GM23338 (cell line): ENCODE measurements at regions not wholly inside any gene's neighbourhood (a gene's known extent, or its start where the extent isn't known, plus 50 kb on each side); places are given as distances from the start of the nearest gene placed in this dataset.

Experiments
- CREB1 ChIP-seq: fragments of 250-450 bp; sonication (Bioruptor Pico); IDR thresholded peaks from 2 replicates; pipeline ENCODE4 v1.5.0; 2020; ENCODE audit warnings: low read depth, mild to moderate bottlenecking, moderate library complexity
- CTCF ChIP-seq, 2 experiments: fragments of 200-600 bp in 1 of 2; sonication (generic) in 1 of 2; conservative IDR thresholded peaks; 2 replicates each; pipeline versions ENCODE4 v1.5.1 to v1.6.1; 2016 to 2017; ENCODE audit warnings: antibody characterized with exemption in 2 of 2, low read depth in 2 of 2, mild to moderate bottlenecking in 2 of 2, moderate library complexity in 1 of 2
- ETS1 ChIP-seq: IDR thresholded peaks from 2 replicates; pipeline ENCODE4 v1.6.1; 2016; ENCODE audit warnings: antibody characterized with exemption
- EZH2 ChIP-seq: fragments of 200-600 bp; sonication (generic); IDR thresholded peaks from one replicate; pipeline ENCODE4 v1.8.0; 2017; ENCODE audit warnings: antibody characterized with exemption, mild to moderate bottlenecking, low read depth; ENCODE audit not compliant: unreplicated experiment
- EZH2phosphoT487 ChIP-seq: fragments of 200-600 bp; sonication (generic); IDR thresholded peaks from one replicate; pipeline ENCODE4 v1.8.1; 2018; ENCODE audit warnings: antibody characterized with exemption; ENCODE audit not compliant: unreplicated experiment
- JUNB ChIP-seq: IDR thresholded peaks from one replicate; pipeline ENCODE4 v1.6.1; 2016; ENCODE audit warnings: antibody characterized with exemption; ENCODE audit not compliant: unreplicated experiment
- NANOG ChIP-seq: IDR thresholded peaks from 2 replicates; pipeline ENCODE4 v1.6.1; 2016; ENCODE audit warnings: antibody characterized with exemption, borderline replicate concordance
- POLR2AphosphoS5 ChIP-seq: IDR thresholded peaks from 2 replicates; pipeline ENCODE4 v1.6.1; 2016; ENCODE audit warnings: antibody characterized with exemption, low read depth
- STAT1 ChIP-seq: IDR thresholded peaks from one replicate; pipeline ENCODE4 v1.6.1; 2016; ENCODE audit warnings: antibody characterized with exemption; ENCODE audit not compliant: unreplicated experiment
- ZNF114 ChIP-seq: fragments of 250-450 bp; sonication (Bioruptor Pico); IDR thresholded peaks from 2 replicates; pipeline ENCODE4 v1.5.0; 2020; ENCODE audit warnings: mild to moderate bottlenecking, moderate library complexity
- ZNF331 ChIP-seq: fragments of 250-450 bp; sonication (Bioruptor Pico); IDR thresholded peaks from 2 replicates; pipeline ENCODE4 v1.5.0; 2020; ENCODE audit warnings: low read depth, mild to moderate bottlenecking, moderate library complexity
- TF ChIP-seq, protein P1 (sequence below): IDR thresholded peaks from one replicate; pipeline ENCODE4 v1.6.1; 2018; ENCODE audit warnings: antibody characterized with exemption; ENCODE audit not compliant: unreplicated experiment

GRCh38 chr21:19256934-19257660, 853.5 kb upstream of the TMPRSS15 start:
- no peak for TF ChIP-seq CTCF (conservative IDR thresholded peaks at IDR 0.05; ENCODE audit: low read depth in 2 of 2)
- TF ChIP-seq, protein P1, sequence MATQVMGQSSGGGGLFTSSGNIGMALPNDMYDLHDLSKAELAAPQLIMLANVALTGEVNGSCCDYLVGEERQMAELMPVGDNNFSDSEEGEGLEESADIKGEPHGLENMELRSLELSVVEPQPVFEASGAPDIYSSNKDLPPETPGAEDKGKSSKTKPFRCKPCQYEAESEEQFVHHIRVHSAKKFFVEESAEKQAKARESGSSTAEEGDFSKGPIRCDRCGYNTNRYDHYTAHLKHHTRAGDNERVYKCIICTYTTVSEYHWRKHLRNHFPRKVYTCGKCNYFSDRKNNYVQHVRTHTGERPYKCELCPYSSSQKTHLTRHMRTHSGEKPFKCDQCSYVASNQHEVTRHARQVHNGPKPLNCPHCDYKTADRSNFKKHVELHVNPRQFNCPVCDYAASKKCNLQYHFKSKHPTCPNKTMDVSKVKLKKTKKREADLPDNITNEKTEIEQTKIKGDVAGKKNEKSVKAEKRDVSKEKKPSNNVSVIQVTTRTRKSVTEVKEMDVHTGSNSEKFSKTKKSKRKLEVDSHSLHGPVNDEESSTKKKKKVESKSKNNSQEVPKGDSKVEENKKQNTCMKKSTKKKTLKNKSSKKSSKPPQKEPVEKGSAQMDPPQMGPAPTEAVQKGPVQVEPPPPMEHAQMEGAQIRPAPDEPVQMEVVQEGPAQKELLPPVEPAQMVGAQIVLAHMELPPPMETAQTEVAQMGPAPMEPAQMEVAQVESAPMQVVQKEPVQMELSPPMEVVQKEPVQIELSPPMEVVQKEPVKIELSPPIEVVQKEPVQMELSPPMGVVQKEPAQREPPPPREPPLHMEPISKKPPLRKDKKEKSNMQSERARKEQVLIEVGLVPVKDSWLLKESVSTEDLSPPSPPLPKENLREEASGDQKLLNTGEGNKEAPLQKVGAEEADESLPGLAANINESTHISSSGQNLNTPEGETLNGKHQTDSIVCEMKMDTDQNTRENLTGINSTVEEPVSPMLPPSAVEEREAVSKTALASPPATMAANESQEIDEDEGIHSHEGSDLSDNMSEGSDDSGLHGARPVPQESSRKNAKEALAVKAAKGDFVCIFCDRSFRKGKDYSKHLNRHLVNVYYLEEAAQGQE = no peak
- no peak for TF ChIP-seq POLR2AphosphoS5
- no peak for TF ChIP-seq CREB1
- TF ChIP-seq EZH2phosphoT487 = no peak
- no peak for TF ChIP-seq ZNF114
- no peak for TF ChIP-seq EZH2
- TF ChIP-seq JUNB = no peak
- TF ChIP-seq STAT1 = no peak
- no peak for TF ChIP-seq ETS1
- no peak for TF ChIP-seq ZNF331 (CRISPR knock-in tag)
- no peak for TF ChIP-seq NANOG
